Stimulated activated effector memory CD8-positive, alpha-beta T cell treated with anti-CD3 and anti-CD28 coated beads, Interleukin-12 subunit alpha, Interleukin-12 subunit beta, amount 100 ng/mL, for 72 hours (primary cell): ENCODE measurements at regions not wholly inside any gene's neighbourhood (a gene's known extent, or its start where the extent isn't known, plus 50 kb on each side); places are given as distances from the start of the nearest gene placed in this dataset.

ENCODE experiments used
- ATAC-seq: fragments of 150-1000 bp; cut with Tn5 transposase; 2 replicates; pipeline ENCODE4 v1.10.0; 2021
- DNase-seq, 2 donors: peaks; one replicate each; pipeline ENCODE4 v3.0.0; 2021 to 2022; ENCODE audit warnings: low spot score in 2 of 2
- H3K27ac Mint-ChIP-seq: one replicate; pipeline ENCODE4 v1.8.0; 2022; ENCODE audit warnings: mild to moderate bottlenecking, mixed read lengths
- H3K36me3 Mint-ChIP-seq: one replicate; pipeline ENCODE4 v1.8.0; 2022; ENCODE audit warnings: mild to moderate bottlenecking, mixed read lengths
- H3K4me1 Mint-ChIP-seq: one replicate; pipeline ENCODE4 v1.8.0; 2022; ENCODE audit warnings: mixed read lengths
- H3K4me3 Mint-ChIP-seq: one replicate; pipeline ENCODE4 v1.8.0; 2022; ENCODE audit warnings: mild to moderate bottlenecking, mixed read lengths
- H3K9me3 Mint-ChIP-seq: one replicate; pipeline ENCODE4 v1.8.0; 2022; ENCODE audit warnings: mixed read lengths

- Mint-ChIP-seq H3K4me1 (no peaks in the 10 kb centered on the region), H3K27ac (no peak overlapping the region), H3K36me3 (no peaks in the 10 kb centered on the region), H3K9me3 (peaks cover 13% of the 10 kb centered on the region), H3K4me3 (no peak overlapping the region)
- DNase-seq: no peak
- ATAC-seq: no peak
Observed at GRCh38 chr7:41152179-41152678, 550.7 kb downstream of the INHBA start.

DNA sequence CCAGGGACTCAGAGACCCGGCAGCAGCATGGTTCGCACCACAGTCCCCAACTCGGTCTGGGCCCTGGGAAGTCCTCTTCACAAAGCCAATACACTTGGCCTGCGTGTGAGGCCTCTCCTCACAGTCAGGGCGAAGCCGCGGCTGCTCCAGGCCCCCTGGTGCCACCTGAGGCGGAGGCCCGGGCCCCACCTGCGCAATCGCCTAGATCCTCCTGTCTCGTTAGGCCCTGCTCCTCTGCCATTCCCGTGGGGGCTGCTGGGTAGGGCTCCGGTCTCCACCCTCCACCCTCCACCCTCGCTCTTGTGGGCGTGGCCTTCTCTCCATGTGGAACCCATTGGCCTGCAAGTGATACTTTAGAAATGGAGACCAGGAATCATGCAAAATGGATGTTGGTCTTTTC is 553.3 kb downstream of the INHBA start:
- H3K4me3 Mint-ChIP-seq: no peak overlapping the region
- H3K27ac Mint-ChIP-seq: no peak overlapping the region

GRCh38 chr7:41148521-41148951 is 554.4 kb downstream of the INHBA start:
- no peaks in the 10 kb centered on the region for H3K36me3 Mint-ChIP-seq
- no peak overlapping the region for H3K4me3 Mint-ChIP-seq
- no peak for ATAC-seq
- H3K9me3 Mint-ChIP-seq: peaks cover 15% of the 10 kb centered on the region
- no peak for DNase-seq
- H3K27ac Mint-ChIP-seq: no peak overlapping the region
- H3K4me1 Mint-ChIP-seq: no peaks in the 10 kb centered on the region

More for the DNA sequence above, 553.3 kb downstream of the INHBA start:
- H3K9me3 Mint-ChIP-seq: peaks cover 15% of the 10 kb centered on the region
- ATAC-seq (no peak), DNase-seq (no peak)
- H3K36me3 Mint-ChIP-seq: no peaks in the 10 kb centered on the region
- H3K4me1 Mint-ChIP-seq: no peaks in the 10 kb centered on the region

GRCh38 chr7:41147606-41148485 is 555.0 kb downstream of the INHBA start:
- no peak for ATAC-seq
- DNase-seq: no peak
- Mint-ChIP-seq H3K4me3 (no peak overlapping the region), H3K9me3 (peaks cover 15% of the 10 kb centered on the region), H3K27ac (no peak overlapping the region), H3K4me1 (no peaks in the 10 kb centered on the region), H3K36me3 (no peaks in the 10 kb centered on the region)

- no peak for DNase-seq
- H3K27ac Mint-ChIP-seq: no peak overlapping the region
- ATAC-seq: no peak
- no peaks in the 10 kb centered on the region for H3K36me3 Mint-ChIP-seq
- H3K9me3 Mint-ChIP-seq: peaks cover 11% of the 10 kb centered on the region
- no peak overlapping the region for H3K4me3 Mint-ChIP-seq
- no peaks in the 10 kb centered on the region for H3K4me1 Mint-ChIP-seq
Observed at GRCh38 chr7:41146429-41146828, 556.5 kb downstream of the INHBA start.

DNA sequence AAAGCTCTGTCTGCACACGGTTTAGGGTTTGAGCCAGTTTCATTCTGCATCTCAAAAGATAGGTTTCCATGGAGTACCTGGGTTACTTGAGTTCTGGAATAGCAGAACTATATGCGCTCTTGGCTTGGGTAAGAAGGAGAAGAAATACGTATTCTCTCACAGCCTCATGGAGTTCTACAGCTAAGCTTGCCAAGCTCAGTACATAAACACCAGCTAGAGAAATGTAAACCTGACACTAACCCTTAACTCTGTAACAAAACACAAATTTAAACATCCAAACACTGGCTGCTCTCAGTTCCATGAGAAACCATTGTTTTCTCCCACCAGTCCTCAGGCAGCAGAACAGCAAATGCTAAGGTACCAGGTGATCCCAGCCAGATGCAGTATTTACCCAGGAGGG is 557.2 kb downstream of the INHBA start:
- Mint-ChIP-seq H3K4me1 (no peaks in the 10 kb centered on the region), H3K9me3 (peaks cover 10% of the 10 kb centered on the region), H3K4me3 (no peak overlapping the region), H3K36me3 (no peaks in the 10 kb centered on the region), H3K27ac (no peak overlapping the region)
- ATAC-seq (no peak), DNase-seq (no peak)

- Mint-ChIP-seq H3K4me3 (no peak overlapping the region), H3K36me3 (no peaks in the 10 kb centered on the region), H3K4me1 (no peaks in the 10 kb centered on the region), H3K27ac (no peak overlapping the region), H3K9me3 (peaks cover 5% of the 10 kb centered on the region)
- no peak for ATAC-seq
- no peak for DNase-seq
Observed at GRCh38 chr7:41142904-41143473, 559.9 kb downstream of the INHBA start.

GRCh38 chr7:41139789-41140188 is 563.1 kb downstream of the INHBA start:
- H3K4me1 Mint-ChIP-seq: no peaks in the 10 kb centered on the region
- DNase-seq (no peak), ATAC-seq (no peak)
- no peaks in the 10 kb centered on the region for H3K36me3 Mint-ChIP-seq
- H3K27ac Mint-ChIP-seq: no peak overlapping the region
- H3K9me3 Mint-ChIP-seq: no peaks in the 10 kb centered on the region
- H3K4me3 Mint-ChIP-seq: no peak overlapping the region

DNA sequence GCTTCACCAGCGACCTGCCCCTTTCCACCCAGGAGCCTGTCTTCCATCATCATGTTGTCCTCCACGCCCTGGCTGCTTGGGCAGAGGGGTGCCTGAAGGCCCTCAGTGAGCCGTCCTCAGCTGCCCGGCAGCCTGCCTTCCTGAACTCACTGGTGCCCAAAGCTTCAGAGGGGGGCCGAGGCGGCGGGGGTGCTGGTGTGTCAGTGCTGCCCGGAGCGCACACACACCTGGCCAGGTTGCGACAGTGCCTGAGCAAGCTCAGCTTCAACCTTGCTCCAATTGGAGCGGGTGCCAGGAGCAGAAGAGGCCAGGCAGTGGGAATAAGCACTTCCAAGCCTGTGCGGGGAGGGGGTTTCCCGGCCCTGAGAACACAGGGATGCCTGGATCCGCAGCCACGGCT is 566.3 kb downstream of the INHBA start:
- DNase-seq: no peak
- Mint-ChIP-seq H3K36me3 (no peaks in the 10 kb centered on the region), H3K4me3 (no peak overlapping the region), H3K4me1 (no peaks in the 10 kb centered on the region), H3K9me3 (no peaks in the 10 kb centered on the region), H3K27ac (no peak overlapping the region)
- ATAC-seq: peak; percentile 11

DNA sequence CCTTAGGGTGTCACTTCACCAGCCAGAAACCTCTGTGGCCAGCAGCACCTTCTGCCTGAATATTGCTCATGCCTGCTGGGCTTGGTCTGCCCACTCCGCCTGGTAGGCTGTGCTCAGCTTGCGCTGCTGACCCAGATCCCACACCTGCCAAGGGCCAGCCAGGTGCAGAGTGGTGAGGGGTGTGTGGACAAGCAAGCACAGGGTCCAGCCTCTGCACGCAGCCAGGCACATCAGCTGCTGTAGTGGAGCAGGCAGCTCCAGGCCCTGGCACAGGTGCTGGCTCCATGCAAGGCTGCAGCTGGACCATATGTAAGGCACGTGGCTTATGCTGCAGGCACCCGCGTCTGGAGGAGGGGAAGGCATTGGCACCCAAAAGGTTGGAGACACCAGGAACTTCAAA is 567.4 kb downstream of the INHBA start:
- Mint-ChIP-seq H3K27ac (no peak overlapping the region), H3K4me1 (no peaks in the 10 kb centered on the region), H3K4me3 (no peak overlapping the region), H3K9me3 (no peaks in the 10 kb centered on the region), H3K36me3 (no peaks in the 10 kb centered on the region)
- ATAC-seq (no peak), DNase-seq (no peak)

DNA sequence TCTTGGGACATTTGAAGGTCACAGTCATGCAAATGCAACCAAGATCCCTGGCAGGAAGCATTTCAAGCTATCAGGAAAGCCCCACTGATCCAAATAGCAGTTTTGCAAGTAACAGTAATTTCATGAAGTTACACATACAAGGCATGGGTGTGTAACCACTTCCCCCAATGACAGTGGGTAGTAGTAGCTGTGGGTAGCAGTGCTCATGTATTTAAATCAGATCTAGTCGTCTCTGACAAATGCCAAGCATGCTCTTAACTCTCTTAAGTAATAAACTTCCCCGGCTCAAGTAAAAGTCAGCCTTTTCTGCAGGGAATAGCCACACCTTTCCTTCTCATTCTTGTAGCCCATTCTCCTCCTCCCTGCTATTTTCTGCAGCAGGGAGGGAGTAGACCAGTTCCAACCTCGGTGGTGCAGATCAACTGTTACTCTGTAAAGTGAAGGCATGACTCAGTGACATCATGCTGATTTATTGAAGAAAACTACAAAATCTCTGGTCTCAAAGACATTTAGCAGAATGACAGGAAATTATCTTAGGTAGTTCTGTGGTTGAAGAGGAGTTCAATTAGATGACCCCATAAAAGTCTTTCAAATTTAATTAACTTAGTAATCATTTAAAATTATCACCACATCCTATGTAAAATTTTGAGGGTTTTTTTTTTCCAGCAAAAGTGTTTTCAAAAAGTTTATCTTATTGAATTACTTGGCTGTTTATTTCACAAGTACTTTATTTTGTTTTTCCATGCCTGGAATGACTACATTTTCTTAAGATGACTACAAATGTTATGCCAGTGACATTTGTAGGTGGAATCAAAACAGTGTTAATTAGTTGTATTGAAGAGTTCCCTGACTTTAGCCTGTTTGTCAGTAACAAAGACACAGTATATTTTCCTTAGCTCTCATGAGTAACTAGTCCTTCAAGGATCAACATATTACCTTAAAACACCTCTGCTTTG is 568.3 kb downstream of the INHBA start:
- no peaks in the 10 kb centered on the region for H3K36me3 Mint-ChIP-seq
- no peak overlapping the region for H3K27ac Mint-ChIP-seq
- H3K4me3 Mint-ChIP-seq: no peak overlapping the region

DNA sequence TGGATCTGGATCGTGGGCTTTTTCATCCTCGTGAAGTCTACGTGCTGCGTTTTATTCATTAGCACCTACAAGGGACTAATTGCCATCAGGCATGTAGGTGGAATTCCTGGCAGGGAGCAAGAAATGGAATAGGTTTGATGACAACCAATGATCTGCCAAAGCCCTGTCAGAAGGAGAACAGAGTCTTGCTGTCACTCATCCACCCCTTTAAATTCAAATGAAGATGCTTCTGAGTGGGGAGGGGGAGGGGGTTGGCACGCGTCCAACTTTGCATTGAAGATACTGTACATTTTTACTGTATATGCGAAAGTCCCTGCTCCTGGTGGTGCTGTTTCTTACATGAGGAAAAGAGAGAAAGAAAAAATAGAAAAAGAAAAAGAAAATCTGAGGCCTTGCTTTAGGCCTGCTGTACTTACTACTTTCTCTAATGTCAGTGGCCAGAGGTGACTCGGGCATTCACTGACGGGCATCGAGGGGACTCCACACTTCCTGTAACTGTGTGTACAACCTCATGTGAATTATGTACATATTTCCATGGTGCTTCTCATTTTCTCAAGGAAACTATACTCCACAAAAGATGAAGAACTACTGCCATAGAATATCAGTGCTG is 569.1 kb downstream of the INHBA start:
- no peak for DNase-seq
- peaks cover 2% of the 10 kb centered on the region for H3K9me3 Mint-ChIP-seq
- no peaks in the 10 kb centered on the region for H3K4me1 Mint-ChIP-seq
- no peak for ATAC-seq
- no peak overlapping the region for H3K27ac Mint-ChIP-seq
- no peak overlapping the region for H3K4me3 Mint-ChIP-seq
- no peaks in the 10 kb centered on the region for H3K36me3 Mint-ChIP-seq

More for the DNA sequence above, 568.3 kb downstream of the INHBA start:
- ATAC-seq (peak; percentile 31), DNase-seq (no peak)
- Mint-ChIP-seq H3K9me3 (no peaks in the 10 kb centered on the region), H3K4me1 (no peaks in the 10 kb centered on the region)

GRCh38 chr7:41131956-41132355 is 570.9 kb downstream of the INHBA start:
- ATAC-seq (no peak), DNase-seq (no peak)
- H3K36me3 Mint-ChIP-seq: no peaks in the 10 kb centered on the region
- H3K4me3 Mint-ChIP-seq: no peak overlapping the region
- peaks cover 2% of the 10 kb centered on the region for H3K9me3 Mint-ChIP-seq
- H3K27ac Mint-ChIP-seq: no peak overlapping the region
- no peaks in the 10 kb centered on the region for H3K4me1 Mint-ChIP-seq

DNA sequence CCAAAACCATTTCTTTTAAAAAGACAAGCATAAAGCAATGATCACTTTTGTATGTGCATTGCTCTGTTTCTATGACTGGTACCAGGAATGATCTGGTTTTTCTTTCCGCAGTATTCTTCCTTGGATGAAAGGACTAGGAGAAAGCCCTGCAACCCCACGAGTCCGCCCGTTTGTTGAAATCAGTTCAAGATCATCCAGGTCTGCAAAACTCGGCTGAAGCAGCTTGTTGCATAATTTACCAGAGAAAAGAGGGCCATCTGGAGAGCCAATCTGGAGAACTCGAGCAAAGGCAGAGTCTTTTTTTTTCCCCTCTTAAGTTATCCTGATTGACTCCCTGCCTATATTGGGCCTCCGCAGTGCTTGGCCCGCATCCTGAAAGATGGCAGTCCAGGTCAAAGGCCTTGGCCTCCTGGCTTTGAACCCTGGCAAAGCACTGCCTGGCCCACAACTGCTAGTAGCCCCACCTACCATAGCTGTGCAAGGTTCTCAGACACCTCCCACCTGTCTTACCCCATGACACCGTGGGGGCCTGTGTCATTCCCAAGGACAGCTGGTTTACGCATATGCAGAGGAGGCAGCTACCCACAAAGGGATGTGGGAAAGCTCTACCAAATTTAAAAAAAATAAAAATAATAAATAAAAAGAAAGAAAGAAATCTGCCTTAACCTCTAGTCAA is 572.2 kb downstream of the INHBA start:
- no peaks in the 10 kb centered on the region for H3K36me3 Mint-ChIP-seq
- no peak overlapping the region for H3K4me3 Mint-ChIP-seq
- no peak overlapping the region for H3K27ac Mint-ChIP-seq
- no peak for DNase-seq
- ATAC-seq: no peak
- peaks cover 2% of the 10 kb centered on the region for H3K9me3 Mint-ChIP-seq
- no peaks in the 10 kb centered on the region for H3K4me1 Mint-ChIP-seq
